Bronchial epithelial cell (primary cell): ENCODE measurements at regions not wholly inside any gene's neighbourhood (a gene's known extent, or its start where the extent isn't known, plus 50 kb on each side); places are given as distances from the start of the nearest gene placed in this dataset.

Experiments
- DNase-seq: peaks from one replicate; pipeline ENCODE4 v3.0.0-alpha.2; 2010; ENCODE audit warnings: low read depth
- FAIRE-seq: peaks from 2 replicates; lab custom pipeline; 2011; peaks lifted over from hg19 to GRCh38; lab: Jason Lieb, UNC
- H3K27me3 ChIP-seq: 2 replicates; pipeline ENCODE4 v1.5.1; 2011; ENCODE audit warnings: low read length; ENCODE audit not compliant: control insufficient read depth, insufficient read depth
- H3K36me3 ChIP-seq: 2 replicates; pipeline ENCODE4 v1.5.1; 2011; ENCODE audit warnings: low read length; ENCODE audit not compliant: control insufficient read depth, insufficient read depth
- H3K4me3 ChIP-seq: 2 replicates; pipeline ENCODE4 v1.5.1; 2011; ENCODE audit warnings: mild to moderate bottlenecking, low read depth, low read length, control low read depth
- CTCF ChIP-seq: IDR thresholded peaks from 2 replicates; pipeline ENCODE4 v1.5.1; 2011; ENCODE audit warnings: mild to moderate bottlenecking, moderate library complexity, low read length, control low read depth, inconsistent platforms; ENCODE audit not compliant: insufficient read depth, severe bottlenecking

- Histone ChIP-seq H3K27me3 (peaks cover 2% of the 10 kb centered on the region), H3K36me3 (no peaks in the 10 kb centered on the region), H3K4me3 (no peak overlapping the region)
- DNase-seq (no peak), FAIRE-seq (no peak)
- TF ChIP-seq CTCF = no peak
Observed at GRCh38 chr7:18167815-18168214, 140.2 kb upstream of the PRPS1L1 start.

DNA sequence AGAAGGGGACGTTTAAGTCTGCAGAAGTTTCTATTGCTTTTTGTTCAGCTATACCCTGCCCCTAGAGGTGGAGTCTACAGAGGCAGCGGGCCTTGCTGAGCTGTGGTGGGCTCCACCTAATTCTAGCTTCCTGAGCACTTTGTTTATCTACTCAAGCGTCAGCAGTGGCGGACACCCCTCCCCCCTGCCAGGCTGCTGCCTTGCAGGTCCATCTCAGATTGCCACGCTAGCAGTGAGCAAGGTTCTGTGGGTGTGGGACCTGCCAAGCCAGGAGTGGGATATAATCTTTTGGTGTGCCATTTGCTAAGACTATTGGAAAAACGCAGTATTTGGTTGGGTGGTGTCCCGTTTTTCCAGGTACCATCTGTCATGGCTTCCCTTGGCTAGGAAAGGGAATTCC, 147.3 kb upstream of the PRPS1L1 start:
- DNase-seq (no peak), FAIRE-seq (no peak)
- Histone ChIP-seq H3K36me3 (no peaks in the 10 kb centered on the region), H3K27me3 (no peaks in the 10 kb centered on the region), H3K4me3 (no peak overlapping the region)
- TF ChIP-seq CTCF = no peak

GRCh38 chr7:18175801-18176450, 148.3 kb upstream of the PRPS1L1 start:
- TF ChIP-seq CTCF = no peak

DNA sequence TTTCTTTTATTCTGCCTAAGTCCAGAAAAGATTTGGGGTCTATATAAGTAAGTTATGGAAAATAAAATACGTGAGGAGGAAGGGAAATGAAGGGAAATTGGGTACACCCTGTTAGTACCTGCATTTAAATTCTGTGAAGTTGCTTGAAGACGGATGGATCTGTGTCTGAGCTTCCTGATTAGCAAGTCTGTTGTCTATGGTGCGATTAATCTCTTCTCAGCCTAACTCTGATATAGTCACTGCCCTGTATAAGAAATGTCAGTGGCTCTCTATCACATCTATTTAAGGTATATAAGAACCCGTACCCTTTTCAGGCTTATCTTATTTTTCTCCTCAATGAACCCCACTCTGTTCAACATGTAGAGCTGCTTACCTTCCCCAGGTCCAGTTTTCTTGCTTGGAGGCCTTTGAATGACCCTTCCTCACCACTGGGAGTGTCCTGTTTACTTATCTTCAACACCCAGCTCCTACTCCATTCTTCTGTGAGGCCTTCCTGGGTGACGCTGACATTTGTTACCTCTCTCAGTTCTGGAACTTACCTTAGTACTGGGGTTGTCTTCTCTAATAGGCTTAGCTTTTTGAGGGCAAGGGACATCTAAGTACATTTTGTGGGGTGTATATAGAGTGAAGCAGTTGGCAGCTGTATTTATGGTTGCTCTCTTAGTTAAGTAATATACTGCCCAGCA, 149.6 kb upstream of the PRPS1L1 start:
- Histone ChIP-seq H3K27me3 (peaks cover 1% of the 10 kb centered on the region), H3K36me3 (no peaks in the 10 kb centered on the region), H3K4me3 (no peak overlapping the region)
- DNase-seq (peak; percentile 25), FAIRE-seq (no peak)
- TF ChIP-seq CTCF = no peak

More at GRCh38 chr7:18175801-18176450, 148.3 kb upstream of the PRPS1L1 start:
- no peaks in the 10 kb centered on the region for H3K36me3 ChIP-seq
- FAIRE-seq (no peak), DNase-seq (no peak)
- H3K27me3 ChIP-seq = no peaks in the 10 kb centered on the region
- H3K4me3 ChIP-seq = no peak overlapping the region

DNA sequence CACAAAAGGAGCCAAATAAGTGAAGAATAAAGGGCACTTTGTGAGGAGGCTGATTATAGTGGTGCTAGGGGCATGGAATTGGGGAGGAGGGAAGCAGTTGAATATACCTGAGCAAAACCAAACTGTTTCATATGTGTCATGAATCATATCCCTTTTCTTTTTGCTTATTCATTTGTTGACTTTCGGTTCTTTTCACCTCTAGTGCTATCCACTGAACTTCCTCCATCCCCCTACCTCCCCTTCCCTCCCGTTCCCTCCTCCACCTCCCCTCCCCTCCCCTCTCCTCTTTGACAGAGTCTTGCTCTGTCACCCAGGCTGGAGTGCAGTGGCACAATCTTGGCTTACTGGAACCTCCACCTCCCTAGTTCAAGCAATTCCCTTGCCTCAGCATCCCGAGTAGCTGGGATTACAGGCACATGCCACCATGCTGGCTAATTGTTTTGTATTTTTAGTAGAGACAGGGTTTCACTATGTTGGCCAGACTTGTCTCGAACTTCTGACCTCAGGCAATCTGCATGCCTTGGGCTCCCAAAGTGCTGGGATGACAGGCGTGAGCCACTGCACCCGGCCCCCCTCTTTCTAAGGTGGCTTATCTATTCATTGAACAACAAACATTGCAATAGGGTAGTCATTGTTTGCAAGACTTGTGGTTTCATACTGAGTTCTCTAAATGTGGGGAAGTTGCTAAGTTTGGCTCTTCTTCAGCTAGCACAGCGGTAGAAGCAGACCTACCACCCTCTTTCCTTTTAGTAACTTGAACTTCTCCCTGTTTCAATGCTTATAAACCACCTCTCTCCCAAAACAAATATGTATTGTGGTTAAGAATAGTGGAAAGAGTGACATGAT, 150.4 kb upstream of the PRPS1L1 start:
- TF ChIP-seq CTCF = no peak
- Histone ChIP-seq H3K27me3 (peaks cover 1% of the 10 kb centered on the region), H3K36me3 (no peaks in the 10 kb centered on the region), H3K4me3 (no peak overlapping the region)
- FAIRE-seq = no peak
- DNase-seq = peak; percentile 85
